Gastroesophageal sphincter (tissue), 3 donors: ENCODE measurements at regions not wholly inside any gene's neighbourhood (a gene's known extent, or its start where the extent isn't known, plus 50 kb on each side); places are given as distances from the start of the nearest gene placed in this dataset.

Experiments used
- POLR2A ChIP-seq, 2 donors: fragments of 450-650 bp; IDR thresholded peaks; one replicate each; pipeline ENCODE4 v1.6.1; 2017; ENCODE audit warnings: antibody characterized with exemption in 2 of 2, mild to moderate bottlenecking in 2 of 2, moderate library complexity in 1 of 2
- TF ChIP-seq, protein P1 (sequence below), 4 experiments: fragments of 200-600 bp in 2 of 4; fragments of 450-650 bp in 2 of 4; sonication (generic) in 1 of 4; IDR thresholded peaks; one replicate each; pipeline ENCODE4 v1.5.1; 2017 to 2019; ENCODE audit warnings: antibody characterized with exemption in 4 of 4, mild to moderate bottlenecking in 2 of 4, moderate library complexity in 2 of 4

GRCh38 chr5:1961304-1961946, 78.7 kb upstream of the IRX4 start:
- TF ChIP-seq, protein P1, sequence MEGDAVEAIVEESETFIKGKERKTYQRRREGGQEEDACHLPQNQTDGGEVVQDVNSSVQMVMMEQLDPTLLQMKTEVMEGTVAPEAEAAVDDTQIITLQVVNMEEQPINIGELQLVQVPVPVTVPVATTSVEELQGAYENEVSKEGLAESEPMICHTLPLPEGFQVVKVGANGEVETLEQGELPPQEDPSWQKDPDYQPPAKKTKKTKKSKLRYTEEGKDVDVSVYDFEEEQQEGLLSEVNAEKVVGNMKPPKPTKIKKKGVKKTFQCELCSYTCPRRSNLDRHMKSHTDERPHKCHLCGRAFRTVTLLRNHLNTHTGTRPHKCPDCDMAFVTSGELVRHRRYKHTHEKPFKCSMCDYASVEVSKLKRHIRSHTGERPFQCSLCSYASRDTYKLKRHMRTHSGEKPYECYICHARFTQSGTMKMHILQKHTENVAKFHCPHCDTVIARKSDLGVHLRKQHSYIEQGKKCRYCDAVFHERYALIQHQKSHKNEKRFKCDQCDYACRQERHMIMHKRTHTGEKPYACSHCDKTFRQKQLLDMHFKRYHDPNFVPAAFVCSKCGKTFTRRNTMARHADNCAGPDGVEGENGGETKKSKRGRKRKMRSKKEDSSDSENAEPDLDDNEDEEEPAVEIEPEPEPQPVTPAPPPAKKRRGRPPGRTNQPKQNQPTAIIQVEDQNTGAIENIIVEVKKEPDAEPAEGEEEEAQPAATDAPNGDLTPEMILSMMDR (IDR thresholded peaks at IDR 0.05): no peak
- no peak for TF ChIP-seq POLR2A (IDR thresholded peaks at IDR 0.05)
